GM12873 (cell line): ENCODE measurements at regions not wholly inside any gene's neighbourhood (a gene's known extent, or its start where the extent isn't known, plus 50 kb on each side); places are given as distances from the start of the nearest gene placed in this dataset.

Experiments
- TF ChIP-seq, protein P1 (sequence below): IDR thresholded peaks from 2 replicates; pipeline ENCODE4 v1.5.1; 2012; ENCODE audit warnings: low read depth, mild to moderate bottlenecking, moderate library complexity, low read length, control low read depth; ENCODE audit not compliant: insufficient read depth; ENCODE audit errors: missing control alignments

DNA sequence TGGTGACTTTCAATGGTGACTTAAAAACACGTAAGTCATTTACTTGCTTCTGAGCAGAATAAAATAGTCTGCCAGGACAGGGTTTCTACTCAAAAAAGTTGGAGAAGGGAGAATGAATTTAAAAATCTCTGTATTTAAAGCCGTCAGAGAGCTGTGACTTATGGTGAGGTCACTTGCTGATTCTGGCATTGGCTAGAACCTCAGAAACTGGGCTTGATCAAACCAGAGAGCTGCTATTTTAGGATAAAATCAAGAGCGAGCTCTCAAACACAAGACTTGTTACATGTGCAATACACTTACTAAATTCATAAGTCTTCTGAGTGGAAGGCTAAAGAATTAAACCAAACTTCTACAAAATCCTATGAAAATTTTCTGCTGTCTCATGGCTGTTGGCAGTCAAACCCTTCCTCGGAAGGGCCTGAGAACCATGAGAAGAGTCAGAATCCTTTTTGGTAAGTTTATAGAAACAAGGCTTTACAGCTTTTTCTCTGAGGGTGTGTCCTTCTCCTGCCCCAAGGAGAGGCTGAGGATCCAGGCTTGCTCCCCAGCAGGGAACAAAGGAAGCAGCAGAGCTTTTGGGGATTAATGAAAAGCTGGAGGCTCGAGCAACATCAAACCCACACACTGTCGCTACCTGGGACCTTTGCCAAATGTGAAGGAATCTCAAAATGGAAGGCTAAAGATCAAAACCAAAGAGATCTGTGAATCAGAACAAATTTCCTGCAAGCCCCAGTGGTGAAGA is 816.4 kb downstream of the SOCS6 start:
- TF ChIP-seq, protein P1, sequence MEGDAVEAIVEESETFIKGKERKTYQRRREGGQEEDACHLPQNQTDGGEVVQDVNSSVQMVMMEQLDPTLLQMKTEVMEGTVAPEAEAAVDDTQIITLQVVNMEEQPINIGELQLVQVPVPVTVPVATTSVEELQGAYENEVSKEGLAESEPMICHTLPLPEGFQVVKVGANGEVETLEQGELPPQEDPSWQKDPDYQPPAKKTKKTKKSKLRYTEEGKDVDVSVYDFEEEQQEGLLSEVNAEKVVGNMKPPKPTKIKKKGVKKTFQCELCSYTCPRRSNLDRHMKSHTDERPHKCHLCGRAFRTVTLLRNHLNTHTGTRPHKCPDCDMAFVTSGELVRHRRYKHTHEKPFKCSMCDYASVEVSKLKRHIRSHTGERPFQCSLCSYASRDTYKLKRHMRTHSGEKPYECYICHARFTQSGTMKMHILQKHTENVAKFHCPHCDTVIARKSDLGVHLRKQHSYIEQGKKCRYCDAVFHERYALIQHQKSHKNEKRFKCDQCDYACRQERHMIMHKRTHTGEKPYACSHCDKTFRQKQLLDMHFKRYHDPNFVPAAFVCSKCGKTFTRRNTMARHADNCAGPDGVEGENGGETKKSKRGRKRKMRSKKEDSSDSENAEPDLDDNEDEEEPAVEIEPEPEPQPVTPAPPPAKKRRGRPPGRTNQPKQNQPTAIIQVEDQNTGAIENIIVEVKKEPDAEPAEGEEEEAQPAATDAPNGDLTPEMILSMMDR, result no peak

DNA sequence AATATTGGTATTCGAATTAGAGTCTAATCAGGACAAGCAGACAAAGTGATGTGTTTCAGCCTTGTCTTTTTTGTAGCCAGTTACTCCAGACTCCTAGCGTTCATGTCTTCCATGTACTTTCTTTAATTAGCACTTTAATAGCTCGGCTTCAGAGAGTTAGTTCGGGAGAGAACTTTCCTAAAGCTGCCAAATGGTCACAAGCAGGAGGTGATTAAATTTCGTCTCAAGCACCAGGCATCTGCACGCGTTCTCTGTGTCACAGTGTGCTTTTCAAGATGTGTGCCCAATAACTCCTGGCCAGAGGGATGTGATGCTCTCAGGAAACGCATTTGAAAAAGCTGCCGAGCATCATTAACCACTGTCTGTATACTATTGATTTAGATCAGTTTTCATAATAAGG is 790.8 kb downstream of the SOCS6 start:
- TF ChIP-seq, protein P1, result no peak

DNA sequence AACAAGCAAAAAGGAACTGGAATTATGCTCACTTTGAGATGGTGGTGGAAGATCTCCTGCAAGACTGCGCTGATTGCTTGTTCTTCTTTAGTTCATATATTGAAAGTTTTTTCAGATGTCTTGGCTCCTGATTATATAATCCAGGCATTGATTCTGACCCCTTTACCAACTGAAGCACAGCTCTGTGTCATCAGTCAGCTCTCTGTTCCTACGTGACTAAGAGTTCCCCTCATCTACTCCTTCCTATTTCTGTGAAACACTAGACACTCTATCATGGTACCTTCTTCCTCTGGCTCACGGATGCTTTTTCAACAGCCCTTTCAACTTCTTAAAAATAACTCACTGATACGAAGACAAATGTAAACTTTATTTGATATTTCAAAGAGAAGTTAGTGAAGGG is 788.6 kb downstream of the SOCS6 start:
- TF ChIP-seq, protein P1, result no peak

DNA sequence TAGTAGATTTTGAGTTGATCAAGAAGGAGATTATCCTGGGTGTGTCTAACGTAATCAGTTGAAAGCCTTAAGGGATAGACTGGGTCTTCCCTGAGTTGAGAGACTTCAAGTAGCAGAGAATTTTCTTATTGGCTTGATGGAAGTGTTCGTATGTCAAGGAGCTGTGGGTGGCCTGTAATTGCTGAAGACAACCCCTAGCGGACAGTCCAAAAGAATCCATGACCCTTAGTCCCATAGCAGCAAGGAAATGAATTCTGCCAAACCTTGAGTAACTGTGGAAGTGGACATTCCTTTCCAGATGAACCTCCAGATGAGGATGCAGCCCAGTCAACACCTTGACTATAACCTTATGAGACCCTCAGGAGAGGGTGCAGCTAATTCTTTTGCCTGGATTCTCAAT is 786.3 kb downstream of the SOCS6 start:
- TF ChIP-seq, protein P1, result no peak

DNA sequence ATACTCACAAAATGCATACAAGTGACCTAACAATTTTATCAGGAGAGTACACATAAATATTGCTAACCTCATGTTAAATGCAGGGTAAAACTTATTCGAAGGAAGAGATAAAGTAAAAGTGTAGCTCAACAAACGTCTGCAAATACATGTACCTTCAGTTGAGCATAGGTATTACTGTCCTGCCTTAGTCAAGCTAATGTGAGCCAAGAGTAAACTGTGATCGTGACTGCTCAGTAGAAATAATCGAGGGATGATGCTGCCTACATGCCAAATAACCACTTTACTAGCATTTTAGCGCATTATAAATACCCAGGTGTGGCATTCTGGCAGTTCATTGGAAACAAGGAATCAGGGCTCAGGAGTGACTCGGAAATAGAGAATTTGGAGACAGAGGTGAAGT is 779.5 kb downstream of the SOCS6 start:
- TF ChIP-seq, protein P1, result no peak

DNA sequence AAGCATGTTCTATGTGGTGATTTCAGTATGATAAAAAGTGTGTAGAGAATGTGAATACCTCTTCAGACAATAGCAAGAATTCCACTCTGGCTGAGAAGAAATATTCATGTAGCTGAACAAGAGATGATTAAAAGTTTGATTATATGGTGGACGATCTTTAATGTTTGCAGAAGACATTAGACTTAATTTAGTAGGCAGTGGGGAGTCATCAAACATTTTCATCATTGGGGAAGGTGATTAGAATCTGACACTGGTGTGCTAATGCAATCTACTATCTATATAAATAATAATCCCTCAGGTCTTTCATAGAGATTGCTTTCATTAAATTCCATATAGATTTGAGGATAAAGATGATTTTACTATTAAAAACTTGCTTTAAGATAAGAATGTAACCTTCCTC is 761.0 kb downstream of the SOCS6 start:
- TF ChIP-seq, protein P1, result no peak

DNA sequence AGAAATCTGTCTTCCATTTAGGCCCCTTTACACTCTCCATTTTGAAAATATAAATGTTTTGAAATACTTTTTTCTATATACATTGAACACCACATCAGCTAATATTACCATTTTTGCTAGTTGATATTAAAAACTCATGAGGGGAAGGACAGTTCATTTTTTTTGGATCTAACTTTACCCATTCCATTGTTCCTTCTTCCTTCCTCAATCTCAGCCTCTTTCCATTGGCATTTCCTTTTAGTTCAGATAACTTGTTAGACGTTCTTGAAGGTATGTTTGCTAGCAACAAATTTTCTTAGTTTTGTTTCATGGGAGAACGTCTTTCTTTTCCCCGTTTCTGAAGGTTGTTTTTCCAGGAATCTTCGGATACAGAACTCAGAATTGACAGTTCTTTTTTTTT is 759.0 kb downstream of the SOCS6 start:
- TF ChIP-seq, protein P1, result no peak
